ENCODE measurements at regions not wholly inside any gene's neighbourhood (a gene's known extent, or its start where the extent isn't known, plus 50 kb on each side); places are given as distances from the start of the nearest gene placed in this dataset.

- intact Hi-C loops (cut with micrococcal nuclease) = loop anchor here (1.0 to 10.0 kb wide), 5 partner anchors 152 to 487 kb away; partner anchors contain the start of gene TSPAN13
- ATAC-seq = no peak
- in situ Hi-C loops (cut with MboI) = loop anchor here (5.0 to 10.0 kb wide), 2 partner anchors 149 to 297 kb away; no protein-coding TSS in a partner anchor
- H3K9ac ChIP-seq (ENCODE audit: insufficient read depth in 1 of 2, low read depth in 2 of 2, low read length in 2 of 2) = peak overlapping the region in 1 of 2 experiments; percentile 92; a peak in 3 of 4 replicates
- H3K27ac ChIP-seq (ENCODE audit: extremely low read depth, low read depth, low read length) = peak overlapping the region; percentile 93
- no peak overlapping the region for H2AFZ ChIP-seq (ENCODE audit: low read depth, low read length)
- H3K27me3 ChIP-seq (ENCODE audit: control insufficient read depth in 2 of 2, insufficient read depth in 2 of 2, low read length in 2 of 2) = no peaks in the 10 kb centered on the region
- POLR2A ChIA-PET = interaction anchor here (0.6 to 1.1 kb wide), 6 partner anchors 9 to 290 kb away, joined by 3 to 4 read pairs (median 3); no protein-coding TSS in a partner anchor
- WGBS (ENCODE audit: insufficient coverage, low coverage, missing lambda C conversion rate) = 4% methylated on average over 5 of the region's 5 CpGs
- no peaks in the 10 kb centered on the region for H3K9me1 ChIP-seq (ENCODE audit: control insufficient read depth, insufficient read depth, low read length)
- TSS peak; percentile 70 for BruUV-seq (replicated peaks)
- H3K4me1 ChIP-seq (replicated peaks in 1 of 2; ENCODE audit: control insufficient read depth in 2 of 2, insufficient read depth in 2 of 2, low read length in 2 of 2) = peaks cover 10 to 30% of the 10 kb centered on the region in 2 experiments; a peak in 4 of 5 replicates
- no peaks in the 10 kb centered on the region for H4K20me1 ChIP-seq (replicated peaks; ENCODE audit: control insufficient read depth, insufficient read depth, low read length)
- CTCF ChIA-PET (ENCODE audit: low intra/inter-chr PET ratio) = no interaction called here
- peak overlapping the region; percentile 87 for H3K4me2 ChIP-seq (ENCODE audit: insufficient read depth, low read length)
- H3K4me3 ChIP-seq = peak overlapping the region; percentile 49
- no peak for DNase-seq (ENCODE audit: extremely low read depth in 1 of 4, low spot score in 3 of 4)
- peaks cover 73% of the 10 kb centered on the region for H3K36me3 ChIP-seq (ENCODE audit: control insufficient read depth, insufficient read depth, low read length)
- H3K9me3 ChIP-seq (replicated peaks; ENCODE audit: control insufficient read depth, insufficient read depth, low read depth, low read length) = peaks cover 19% of the 10 kb centered on the region
- FAIRE-seq = no peak
- peaks cover 92% of the 10 kb centered on the region for H3K79me2 ChIP-seq (ENCODE audit: control insufficient read depth, insufficient read depth, low read length)
- TF ChIP-seq EP300 (IDR thresholded peaks at IDR 0.05; ENCODE audit: low read length) (peak; percentile 17), JUNB (CRISPR knock-in tag; conservative IDR thresholded peaks at IDR 0.05) (no peak), ZNF518B (CRISPR knock-in tag; IDR thresholded peaks at IDR 0.05) (no peak; the same call in 1 of the 2 replicates), ZNF717 (CRISPR knock-in tag; IDR thresholded peaks at IDR 0.05) (no peak), SMARCA5 (IDR thresholded peaks at IDR 0.05) (peak; percentile 48; the same call in 1 of the 2 replicates), PHB (CRISPR knock-in tag; IDR thresholded peaks at IDR 0.05) (no peak), CREBBP (IDR thresholded peaks at IDR 0.05; ENCODE audit: low read depth, low read length) (no peak), NFRKB (IDR thresholded peaks at IDR 0.05; ENCODE audit: low read depth) (peak; percentile 59; the same call in 1 of the 2 replicates), CSDE1 (IDR thresholded peaks at IDR 0.05) (no peak), MECOM (CRISPR knock-in tag; IDR thresholded peaks at IDR 0.05) (peak; percentile 28; the same call in 1 of the 2 replicates), NFE2L1 (tag; IDR thresholded peaks at IDR 0.05; ENCODE audit: borderline replicate concordance, low read depth) (0 out of 2 replicates have a peak, but pooled peaks have one; percentile 26), ZNF134 (CRISPR knock-in tag; conservative IDR thresholded peaks at IDR 0.05) (no peak), JUN (IDR thresholded peaks at IDR 0.05; ENCODE audit: borderline replicate concordance, low read depth, low read length) (no peak), JUN (CRISPR knock-in tag; IDR thresholded peaks at IDR 0.05; ENCODE audit: borderline replicate concordance) (no peak), RBFOX2 (IDR thresholded peaks at IDR 0.05; ENCODE audit: low read depth, low read length) (peak; percentile 68), HNRNPK (IDR thresholded peaks at IDR 0.05; ENCODE audit: low read depth, low read length, poor library complexity, severe bottlenecking) (no peak), ZNF644 (tag; IDR thresholded peaks at IDR 0.05; ENCODE audit: low read depth) (0 out of 2 replicates have a peak, but pooled peaks have one; percentile 49), PKNOX1 (IDR thresholded peaks at IDR 0.05) (peak; percentile 68), MIER1 (IDR thresholded peaks at IDR 0.05; ENCODE audit: low read depth) (no peak)
Observed at GRCh38 chr7:16267953-16268820, 153.2 kb downstream of the CRPPA start.
